Erythroblast (primary cell): ENCODE measurements at regions not wholly inside any gene's neighbourhood (a gene's known extent, or its start where the extent isn't known, plus 50 kb on each side); places are given as distances from the start of the nearest gene placed in this dataset.

Source experiments
- GATA1 ChIP-seq: IDR thresholded peaks from 2 replicates; pipeline ENCODE4 v1.6.1; 2011; ENCODE audit warnings: low read depth, mild to moderate bottlenecking, control low read depth, low read length, moderate library complexity
- POLR2A ChIP-seq: IDR thresholded peaks from 2 replicates; pipeline ENCODE4 v1.6.1; 2011; ENCODE audit warnings: mild to moderate bottlenecking, low read length

GRCh38 chr17:13413001-13413400 is 188.7 kb downstream of the HS3ST3A1 start:
- TF ChIP-seq POLR2A = no peak
- TF ChIP-seq GATA1 = no peak
